Glomerular visceral epithelial cell (primary cell): ENCODE measurements at regions not wholly inside any gene's neighbourhood (a gene's known extent, or its start where the extent isn't known, plus 50 kb on each side); places are given as distances from the start of the nearest gene placed in this dataset.

Experiments
- DNase-seq: peaks from one replicate; pipeline ENCODE4 v3.0.0-alpha.2; 2016; ENCODE audit errors: extremely low spot score

GRCh38 chr4:108400309-108400708 is 220.1 kb upstream of the RPL34 start:
- DNase-seq: no peak

- DNase-seq: no peak
Measured at GRCh38 chr4:108399610-108400265, 220.6 kb upstream of the RPL34 start.

- no peak for DNase-seq
Measured at GRCh38 chr4:108398836-108399235, 221.5 kb upstream of the RPL34 start.

GRCh38 chr4:108398316-108398715 is 222.1 kb upstream of the RPL34 start:
- DNase-seq: peak; percentile 96

- no peak for DNase-seq
Measured at GRCh38 chr4:108397850-108398249, 222.5 kb upstream of the RPL34 start.

- no peak for DNase-seq
Measured at GRCh38 chr4:108396900-108397497, 223.4 kb upstream of the RPL34 start.

GRCh38 chr4:108395786-108396185 is 224.6 kb upstream of the RPL34 start:
- no peak for DNase-seq

GRCh38 chr4:108393890-108394472 is 225.2 kb upstream of the LEF1 start:
- DNase-seq: no peak

GRCh38 chr4:108391701-108392455 is 223.1 kb upstream of the LEF1 start:
- DNase-seq: no peak

- DNase-seq: peak; percentile 86
Measured at GRCh38 chr4:108385076-108385475, 216.3 kb upstream of the LEF1 start.

- DNase-seq: peak; percentile 22
Measured at GRCh38 chr4:108384544-108384943, 215.8 kb upstream of the LEF1 start.

GRCh38 chr4:108383157-108383556 is 214.4 kb upstream of the LEF1 start:
- no peak for DNase-seq

GRCh38 chr4:108382751-108383150 is 214.0 kb upstream of the LEF1 start:
- DNase-seq: no peak

GRCh38 chr4:108378164-108378563 is 209.4 kb upstream of the LEF1 start:
- DNase-seq: no peak

GRCh38 chr4:108377021-108377420 is 208.3 kb upstream of the LEF1 start:
- DNase-seq: no peak

GRCh38 chr4:108375434-108375833 is 206.7 kb upstream of the LEF1 start:
- no peak for DNase-seq

- no peak for DNase-seq
Measured at GRCh38 chr4:108372681-108373080, 203.9 kb upstream of the LEF1 start.

GRCh38 chr4:108371282-108371681 is 202.6 kb upstream of the LEF1 start:
- no peak for DNase-seq

- no peak for DNase-seq
Measured at GRCh38 chr4:108370291-108371141, 201.8 kb upstream of the LEF1 start.

- no peak for DNase-seq
Measured at GRCh38 chr4:108369035-108369655, 200.4 kb upstream of the LEF1 start.

- DNase-seq: no peak
Measured at GRCh38 chr4:108367751-108368150, 199.0 kb upstream of the LEF1 start.
